Left kidney (tissue), 1 donor: ENCODE measurements at regions not wholly inside any gene's neighbourhood (a gene's known extent, or its start where the extent isn't known, plus 50 kb on each side); places are given as distances from the start of the nearest gene placed in this dataset.

Source experiments
- DNase-seq: peaks from one replicate; pipeline ENCODE4 v3.0.0-alpha.2; 2013

- DNase-seq = no peak
Measured at GRCh38 chr11:122313581-122313980, 197.6 kb upstream of the BLID start.

GRCh38 chr11:122311216-122311755, 195.3 kb upstream of the BLID start:
- DNase-seq = no peak

- no peak for DNase-seq
Measured at GRCh38 chr11:122310766-122311165, 194.8 kb upstream of the BLID start.

- no peak for DNase-seq
Measured at GRCh38 chr11:122309262-122309925, 193.4 kb upstream of the BLID start.

DNA sequence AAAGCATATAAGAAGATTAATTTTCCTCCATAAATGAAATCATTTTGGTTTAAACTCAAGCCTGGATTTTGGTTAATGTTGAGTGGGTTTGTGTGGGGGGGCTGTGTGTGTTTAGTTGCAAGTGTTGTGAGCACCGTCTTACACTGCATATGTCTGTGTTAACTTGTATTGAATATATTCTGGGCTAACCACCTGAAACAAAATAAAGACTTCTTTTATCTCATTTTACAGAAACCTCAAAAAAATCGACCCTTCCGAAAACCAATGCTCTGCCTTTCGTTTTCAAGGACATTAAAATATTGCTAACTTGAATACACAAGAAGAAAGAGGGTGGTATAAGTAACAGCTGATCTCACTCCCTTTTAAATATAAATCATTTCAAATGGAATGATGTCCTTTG, 192.2 kb upstream of the BLID start:
- DNase-seq = no peak

DNA sequence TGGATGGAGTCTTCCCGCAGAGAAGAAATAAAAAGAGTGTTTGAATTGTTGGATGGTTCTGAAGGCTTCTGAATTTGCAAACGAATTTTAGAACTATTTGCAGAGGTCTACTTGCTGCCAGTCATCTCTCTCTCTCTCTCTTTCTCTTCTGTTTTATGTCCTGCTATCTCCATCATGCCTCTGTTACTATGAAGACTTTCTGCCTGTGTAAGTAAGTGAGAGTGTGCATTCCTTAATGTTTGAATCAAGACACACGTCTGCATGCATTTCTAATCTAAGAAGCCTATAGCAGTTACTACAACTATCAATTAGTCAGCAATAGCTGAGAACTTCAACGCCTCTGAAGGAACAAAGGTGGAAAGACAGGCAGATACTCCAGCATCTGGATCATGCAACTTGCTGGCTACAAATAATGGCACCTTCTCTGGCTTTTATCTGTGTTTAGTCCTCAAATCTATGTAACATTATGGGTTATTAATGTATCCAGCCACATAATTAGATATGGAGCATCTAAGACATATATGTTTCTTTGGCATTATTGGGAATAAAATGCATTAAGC, 191.5 kb upstream of the BLID start:
- DNase-seq = no peak

DNA sequence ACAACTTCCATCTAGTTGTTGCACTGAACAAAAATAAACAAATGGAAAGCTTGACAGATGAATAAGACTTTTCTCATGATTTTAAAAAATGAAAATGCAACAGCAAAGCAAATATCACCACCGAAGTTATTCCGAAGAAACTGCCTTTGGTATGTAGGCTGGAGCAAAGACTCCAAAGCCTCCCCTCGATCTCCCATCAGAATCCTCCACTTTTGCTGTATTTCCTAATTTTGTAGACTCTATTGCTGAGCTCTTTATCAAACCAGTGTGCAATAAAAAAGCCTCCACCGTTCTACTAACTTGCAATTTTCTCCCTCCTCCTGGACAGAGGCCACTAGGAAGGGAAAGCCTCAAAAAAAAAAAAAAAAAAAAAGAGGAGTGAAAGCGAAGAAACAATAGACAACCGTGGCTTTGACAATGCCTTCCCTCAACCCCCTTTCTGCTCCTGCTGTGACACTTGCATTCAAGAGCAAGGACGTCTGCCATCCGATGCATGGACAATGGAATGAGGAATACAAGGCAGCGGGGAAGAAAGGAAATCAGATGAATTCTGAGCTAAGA, 190.9 kb upstream of the BLID start:
- DNase-seq = no peak

DNA sequence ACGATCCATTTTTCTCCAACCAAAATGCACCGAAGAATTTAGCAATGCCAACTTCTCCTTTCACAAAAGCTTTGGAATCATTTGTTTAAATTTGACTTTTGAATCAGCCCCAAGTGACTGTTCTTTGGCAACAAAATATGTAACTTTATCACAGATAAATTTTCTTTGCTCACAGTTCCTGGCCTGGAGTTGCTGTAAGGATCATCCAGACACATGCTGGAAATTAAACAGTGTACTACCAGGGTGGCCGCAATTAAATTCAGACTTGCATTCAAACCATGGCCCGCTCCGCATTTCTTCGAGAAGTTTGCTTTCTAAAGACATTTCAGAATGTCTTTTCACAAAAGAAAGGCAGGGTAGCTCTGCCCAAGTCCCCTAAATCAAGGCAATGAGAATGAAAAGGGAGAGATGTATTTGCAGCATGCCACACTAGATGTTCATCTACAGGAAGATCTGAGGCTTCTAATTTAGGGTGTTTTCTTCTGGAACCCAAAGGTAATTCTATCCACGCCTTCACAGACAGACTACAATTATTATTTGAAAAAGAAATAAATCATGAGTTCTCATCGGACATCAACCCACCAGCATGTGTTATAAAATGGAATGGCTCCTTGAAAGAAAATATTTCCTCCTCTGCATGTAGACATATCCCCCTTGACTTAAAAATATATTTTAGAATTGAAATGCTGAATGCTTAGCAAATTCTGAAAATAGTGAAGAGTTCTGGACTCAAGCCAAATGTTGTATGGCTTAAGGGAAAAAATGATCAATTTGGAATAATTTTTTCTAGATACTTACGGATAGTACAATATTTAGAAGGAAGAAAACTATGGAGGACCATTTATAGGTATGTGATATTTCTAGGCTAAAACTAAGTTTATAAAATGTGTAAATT, 189.7 kb upstream of the BLID start:
- no peak for DNase-seq

DNA sequence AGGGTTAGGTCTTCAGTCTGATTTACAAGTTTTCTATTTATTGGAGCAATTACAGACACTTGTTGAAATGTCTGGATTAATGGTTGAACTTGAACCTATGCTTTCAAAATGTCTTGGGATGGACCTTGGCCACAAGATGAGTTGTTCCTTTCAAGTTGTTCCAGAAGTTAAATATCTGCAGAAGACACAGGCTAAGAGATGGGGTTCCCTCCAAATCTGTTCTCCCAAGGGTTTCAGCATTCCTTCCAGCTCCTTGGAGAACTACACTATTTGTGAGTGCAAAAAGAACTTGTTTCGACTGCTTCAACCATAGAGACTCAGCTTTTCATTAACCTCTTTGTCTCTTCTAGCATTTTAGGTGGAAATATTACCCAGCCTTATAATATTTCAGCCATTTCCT, 189.0 kb upstream of the BLID start:
- no peak for DNase-seq

GRCh38 chr11:122304306-122304705, 188.3 kb upstream of the BLID start:
- no peak for DNase-seq

DNA sequence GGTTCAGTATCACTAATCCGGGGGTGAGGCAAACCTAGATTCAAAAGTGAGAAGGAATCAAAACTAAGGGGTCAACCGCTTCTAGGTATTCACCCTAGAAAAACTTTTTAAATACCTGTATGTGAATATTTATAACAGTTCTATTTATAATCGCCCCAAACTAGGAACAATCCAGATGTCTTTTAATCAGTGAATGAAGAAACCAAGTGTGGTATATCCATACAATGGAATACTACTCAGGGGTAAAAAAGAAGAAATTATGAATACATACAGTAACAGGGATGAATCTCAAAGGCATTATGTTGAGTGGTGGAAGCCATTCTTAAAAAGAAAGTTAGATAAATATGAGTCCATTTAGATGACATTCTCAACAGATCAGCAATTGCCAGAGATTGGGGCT, 178.0 kb upstream of the BLID start:
- DNase-seq = no peak

DNA sequence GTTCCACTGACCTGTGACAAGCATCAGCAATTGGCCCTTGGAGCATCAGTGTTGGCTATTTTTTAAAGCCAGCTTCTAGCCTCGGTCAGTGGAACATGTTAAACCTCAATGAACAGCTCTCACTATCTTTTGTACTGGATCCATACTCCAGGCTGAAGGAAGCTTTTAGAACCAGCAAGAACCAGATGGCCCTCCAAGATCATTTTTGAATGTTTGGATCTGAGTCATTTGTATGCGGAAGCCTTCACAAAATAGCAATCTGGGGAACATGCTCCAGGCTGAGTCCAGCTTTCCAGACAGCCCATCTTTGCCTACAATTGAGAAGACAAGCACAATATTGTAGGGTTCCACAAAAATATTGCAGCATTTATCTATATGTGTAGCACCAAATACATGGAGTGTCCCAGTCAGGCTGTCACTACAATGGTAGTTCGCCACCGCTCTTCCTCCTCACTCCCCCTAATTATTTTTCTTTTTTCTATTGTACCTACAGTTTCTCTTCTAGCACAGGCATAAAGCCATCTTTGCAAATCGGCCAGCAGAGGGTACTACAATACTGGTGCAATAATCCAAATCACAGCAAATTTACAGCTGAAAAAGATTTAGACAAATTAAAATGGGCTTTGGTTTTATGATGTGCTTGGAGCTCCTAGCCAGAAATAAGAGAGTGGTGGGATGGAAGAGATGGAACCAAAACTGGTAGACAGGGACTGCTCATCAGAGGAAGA, 177.4 kb upstream of the BLID start:
- no peak for DNase-seq

DNA sequence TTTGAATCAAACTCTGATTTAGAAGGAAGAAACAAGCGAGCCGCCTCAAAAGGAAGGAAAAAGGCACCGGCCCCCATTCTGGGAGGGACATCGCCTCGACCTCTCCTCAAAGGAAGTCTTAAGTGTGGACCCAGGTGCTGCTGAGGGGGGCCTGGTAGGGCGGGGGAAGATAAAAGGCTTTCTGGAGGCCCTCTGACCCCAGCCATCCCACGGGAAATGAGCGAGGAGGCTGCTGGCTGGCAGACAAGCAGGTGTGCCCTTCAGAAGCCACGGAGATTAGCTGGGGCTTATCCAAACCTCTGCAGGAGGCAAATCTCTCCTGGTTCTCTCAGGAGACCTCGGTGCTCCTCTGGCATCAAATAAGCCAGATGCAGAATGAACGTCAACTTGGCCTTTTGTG, 171.4 kb upstream of the BLID start:
- no peak for DNase-seq

DNA sequence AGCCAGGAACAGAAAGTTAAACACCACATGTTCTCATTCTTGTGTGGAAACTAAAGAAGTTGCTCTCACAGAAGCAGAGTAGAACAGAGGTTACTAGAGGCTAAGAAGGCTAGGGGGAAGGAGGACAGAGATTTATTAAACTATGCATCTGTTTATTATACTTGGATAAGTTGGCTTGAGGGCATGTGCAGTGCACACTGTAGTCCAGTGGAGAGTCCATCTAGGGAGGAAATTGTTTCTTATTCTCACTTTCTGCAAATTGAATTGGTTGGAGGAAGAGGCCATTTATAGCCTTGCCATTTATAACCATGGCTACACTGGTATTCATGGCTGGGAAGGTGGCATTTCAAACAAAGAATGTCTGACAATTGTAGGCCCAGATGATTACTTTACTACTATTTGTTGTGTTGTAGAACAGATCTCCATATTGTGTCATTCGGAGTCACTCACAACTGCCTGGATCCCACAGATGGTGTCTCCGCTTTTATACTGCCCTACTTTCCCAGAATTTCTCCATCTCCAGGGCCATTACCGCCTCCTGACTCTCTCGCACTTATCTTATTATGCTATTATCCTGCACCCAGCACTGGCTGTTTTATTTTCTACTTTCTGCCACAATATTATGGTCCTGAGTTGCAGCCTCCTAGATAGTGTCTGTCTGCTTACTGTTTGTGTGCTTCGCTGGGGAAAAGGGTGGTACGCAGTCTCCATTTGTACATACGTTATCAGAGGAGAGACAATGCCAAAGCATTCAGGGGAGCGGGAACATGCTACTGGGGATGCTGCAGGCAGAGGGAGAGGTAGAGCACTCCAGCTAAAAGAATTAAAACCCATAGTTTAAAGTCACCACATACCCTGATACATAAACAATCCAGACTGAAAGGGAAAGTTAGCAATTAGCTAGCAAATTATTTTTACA, 169.3 kb upstream of the BLID start:
- no peak for DNase-seq

- DNase-seq = no peak
Measured at GRCh38 chr11:122280870-122281269, 164.9 kb upstream of the BLID start.

- no peak for DNase-seq
Measured at GRCh38 chr11:122279194-122279593, 163.2 kb upstream of the BLID start.

- no peak for DNase-seq
Measured at GRCh38 chr11:122277493-122277892, 161.5 kb upstream of the BLID start.

- no peak for DNase-seq
Measured at GRCh38 chr11:122276221-122276620, 160.2 kb upstream of the BLID start.

- DNase-seq = no peak
Measured at GRCh38 chr11:122275508-122275907, 159.5 kb upstream of the BLID start.

DNA sequence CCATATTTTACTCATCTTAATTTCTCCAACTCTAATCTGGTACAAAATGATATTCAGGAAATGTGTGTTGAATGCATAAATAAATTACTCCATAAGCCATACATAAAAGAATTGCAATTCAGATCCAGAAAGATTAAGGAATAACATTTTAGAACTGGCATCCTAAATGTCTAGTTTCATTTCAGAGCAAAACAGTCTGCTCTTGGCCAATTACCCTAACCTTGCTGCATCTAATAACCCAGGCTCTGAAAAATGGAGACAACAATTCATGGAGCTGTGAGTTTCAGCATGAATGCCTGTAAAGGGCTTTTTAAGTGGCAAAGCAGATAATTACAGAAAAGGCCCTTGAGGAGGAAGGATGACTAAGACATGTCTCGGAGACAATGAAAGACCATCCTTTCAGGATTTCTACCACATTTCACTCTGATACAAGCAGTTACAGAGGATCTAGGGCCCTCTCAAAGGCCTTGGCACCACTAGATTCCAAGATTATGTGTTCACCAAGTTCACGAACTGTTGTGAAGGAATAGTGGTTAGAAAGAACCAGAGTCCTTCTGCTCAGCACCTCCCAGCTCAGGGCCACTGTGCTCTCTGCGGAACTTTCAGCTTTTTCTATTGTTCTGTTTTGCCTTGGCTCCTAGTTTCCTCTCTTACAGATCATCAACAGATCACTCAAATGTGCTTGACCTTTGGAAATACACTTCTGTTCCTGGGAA, 157.6 kb upstream of the BLID start:
- no peak for DNase-seq
